DND-41 (cell line): ENCODE measurements at regions not wholly inside any gene's neighbourhood (a gene's known extent, or its start where the extent isn't known, plus 50 kb on each side); places are given as distances from the start of the nearest gene placed in this dataset.

Experiments used
- EZH2 ChIP-seq: IDR thresholded peaks from 3 replicates; pipeline ENCODE4 v1.6.1; 2012; ENCODE audit warnings: borderline replicate concordance, low read depth, mild to moderate bottlenecking, moderate library complexity, low read length, inconsistent platforms; ENCODE audit not compliant: severe bottlenecking
- TF ChIP-seq, protein P1 (sequence below): IDR thresholded peaks from 2 replicates; pipeline ENCODE4 v1.5.1; 2012; ENCODE audit warnings: borderline replicate concordance, low read length, moderate library complexity, mild to moderate bottlenecking; ENCODE audit not compliant: poor library complexity, severe bottlenecking; ENCODE audit errors: extremely low read depth

DNA sequence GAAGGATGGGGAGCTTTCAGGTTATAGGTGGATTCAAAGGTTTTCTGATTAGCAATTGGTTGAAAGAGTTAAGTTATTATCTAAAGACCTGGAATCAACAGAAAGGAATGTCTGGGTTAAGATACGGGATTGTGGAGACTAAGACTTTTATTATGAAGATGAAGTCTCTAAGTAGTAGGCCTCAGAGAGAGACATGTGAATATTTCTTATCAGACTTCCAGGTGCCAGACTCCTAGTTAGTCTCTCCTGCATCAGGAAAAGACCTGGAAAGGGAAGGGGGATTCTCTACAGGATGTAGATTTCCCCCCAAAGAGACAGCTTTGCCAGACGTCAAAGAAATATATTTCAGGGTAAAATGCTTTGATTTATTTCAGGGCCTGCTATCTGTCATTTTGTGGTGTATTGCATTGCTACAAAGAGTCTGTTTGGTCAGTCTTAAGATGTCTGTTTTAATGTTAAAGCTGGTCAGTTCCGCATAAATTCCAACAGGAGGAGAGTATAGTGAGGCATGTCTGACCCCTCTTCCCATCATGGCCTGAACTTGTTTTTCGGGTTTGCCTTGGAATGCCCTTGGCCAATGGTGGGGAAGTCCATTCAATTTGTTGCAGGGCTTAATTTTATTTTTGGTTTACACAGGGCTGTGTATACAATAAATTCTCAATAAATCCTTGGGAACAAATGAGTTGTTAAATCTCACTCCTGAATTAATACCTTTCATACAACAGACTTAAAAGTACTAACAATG lies 103.4 kb upstream of the RALGAPA2 start:
- TF ChIP-seq, protein P1, sequence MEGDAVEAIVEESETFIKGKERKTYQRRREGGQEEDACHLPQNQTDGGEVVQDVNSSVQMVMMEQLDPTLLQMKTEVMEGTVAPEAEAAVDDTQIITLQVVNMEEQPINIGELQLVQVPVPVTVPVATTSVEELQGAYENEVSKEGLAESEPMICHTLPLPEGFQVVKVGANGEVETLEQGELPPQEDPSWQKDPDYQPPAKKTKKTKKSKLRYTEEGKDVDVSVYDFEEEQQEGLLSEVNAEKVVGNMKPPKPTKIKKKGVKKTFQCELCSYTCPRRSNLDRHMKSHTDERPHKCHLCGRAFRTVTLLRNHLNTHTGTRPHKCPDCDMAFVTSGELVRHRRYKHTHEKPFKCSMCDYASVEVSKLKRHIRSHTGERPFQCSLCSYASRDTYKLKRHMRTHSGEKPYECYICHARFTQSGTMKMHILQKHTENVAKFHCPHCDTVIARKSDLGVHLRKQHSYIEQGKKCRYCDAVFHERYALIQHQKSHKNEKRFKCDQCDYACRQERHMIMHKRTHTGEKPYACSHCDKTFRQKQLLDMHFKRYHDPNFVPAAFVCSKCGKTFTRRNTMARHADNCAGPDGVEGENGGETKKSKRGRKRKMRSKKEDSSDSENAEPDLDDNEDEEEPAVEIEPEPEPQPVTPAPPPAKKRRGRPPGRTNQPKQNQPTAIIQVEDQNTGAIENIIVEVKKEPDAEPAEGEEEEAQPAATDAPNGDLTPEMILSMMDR = no peak
- TF ChIP-seq EZH2 = no peak
